IPS-NIHi7 (cell line): ENCODE measurements at regions not wholly inside any gene's neighbourhood (a gene's known extent, or its start where the extent isn't known, plus 50 kb on each side); places are given as distances from the start of the nearest gene placed in this dataset.
A peak's percentile ranks its signal among the peaks of the same experiment; 100 is the strongest.

Source experiments
- DNase-seq: peaks from one replicate; pipeline ENCODE4 v3.0.0; 2012; ENCODE audit warnings: mixed read lengths; ENCODE audit errors: extremely low spot score

GRCh38 chr5:174287761-174288160 lies 242.3 kb downstream of the NSG2 start:
- DNase-seq: no peak

GRCh38 chr5:174288439-174288838 lies 242.9 kb downstream of the NSG2 start:
- DNase-seq: no peak

- DNase-seq: no peak
Measured at GRCh38 chr5:174291162-174291561, 245.7 kb downstream of the NSG2 start.

- no peak for DNase-seq
Measured at GRCh38 chr5:174292348-174292747, 246.8 kb downstream of the NSG2 start.

DNA sequence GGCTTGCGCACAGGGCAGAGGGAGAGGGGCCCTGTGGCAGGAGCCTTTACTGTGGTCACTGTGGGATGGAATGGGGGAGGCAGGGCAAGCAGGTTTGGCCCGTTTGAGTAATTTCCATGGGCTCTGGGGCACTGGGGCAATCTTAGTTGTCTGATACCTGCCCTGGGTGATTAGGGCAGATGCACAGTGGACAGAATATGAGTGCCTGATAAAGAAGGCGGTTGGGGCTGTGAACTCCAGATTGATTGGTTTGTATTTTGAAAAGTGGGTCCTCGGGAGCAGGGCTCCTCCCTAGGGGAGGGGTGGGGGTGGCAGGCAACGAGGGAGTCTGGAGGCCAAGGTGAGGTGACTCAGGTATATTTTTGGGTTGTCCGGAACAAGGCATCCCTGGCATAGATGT lies 247.5 kb downstream of the NSG2 start:
- no peak for DNase-seq

GRCh38 chr5:174293481-174293880 lies 248.0 kb downstream of the NSG2 start:
- no peak for DNase-seq

DNA sequence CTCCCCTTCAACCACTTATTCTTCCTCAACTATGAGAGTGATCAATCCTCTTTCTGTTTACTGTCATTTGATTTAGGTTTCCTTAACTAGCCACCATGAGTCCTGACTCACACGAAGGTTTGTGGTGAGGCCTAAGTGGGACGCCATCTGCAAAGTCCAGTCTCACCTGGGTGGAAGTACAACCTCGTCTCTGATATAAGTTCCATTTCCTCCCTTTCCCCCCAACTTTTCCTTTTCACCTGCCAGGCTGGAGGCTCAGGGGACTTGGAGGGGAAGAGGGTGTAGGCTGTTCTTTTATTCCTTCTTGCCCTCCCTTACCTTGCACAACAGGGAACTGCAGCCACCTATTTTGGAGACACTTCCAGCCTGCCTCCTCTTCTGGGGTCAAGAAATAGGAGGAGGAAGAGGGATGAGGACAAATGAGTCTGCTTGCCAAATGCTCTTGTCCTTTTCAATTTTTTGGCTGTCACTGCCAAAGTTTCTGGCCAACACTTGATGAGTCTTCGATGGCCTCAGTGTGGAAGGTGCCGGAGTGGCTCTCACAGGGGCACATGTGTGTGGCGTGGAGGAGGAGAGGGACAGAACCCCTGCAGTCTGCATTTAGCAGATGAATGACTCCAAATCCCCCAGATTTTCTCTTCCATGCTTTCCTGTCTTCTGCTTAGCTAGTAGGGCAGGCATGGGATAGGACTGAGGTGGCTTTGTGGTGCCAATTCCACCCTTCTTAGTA lies 249.6 kb downstream of the NSG2 start:
- DNase-seq: no peak

GRCh38 chr5:174295702-174296436 lies 250.4 kb downstream of the NSG2 start:
- no peak for DNase-seq

- no peak for DNase-seq
Measured at GRCh38 chr5:174300118-174300940, 254.8 kb downstream of the NSG2 start.

GRCh38 chr5:174300941-174301761 lies 255.6 kb downstream of the NSG2 start:
- peak; percentile 45 for DNase-seq

DNA sequence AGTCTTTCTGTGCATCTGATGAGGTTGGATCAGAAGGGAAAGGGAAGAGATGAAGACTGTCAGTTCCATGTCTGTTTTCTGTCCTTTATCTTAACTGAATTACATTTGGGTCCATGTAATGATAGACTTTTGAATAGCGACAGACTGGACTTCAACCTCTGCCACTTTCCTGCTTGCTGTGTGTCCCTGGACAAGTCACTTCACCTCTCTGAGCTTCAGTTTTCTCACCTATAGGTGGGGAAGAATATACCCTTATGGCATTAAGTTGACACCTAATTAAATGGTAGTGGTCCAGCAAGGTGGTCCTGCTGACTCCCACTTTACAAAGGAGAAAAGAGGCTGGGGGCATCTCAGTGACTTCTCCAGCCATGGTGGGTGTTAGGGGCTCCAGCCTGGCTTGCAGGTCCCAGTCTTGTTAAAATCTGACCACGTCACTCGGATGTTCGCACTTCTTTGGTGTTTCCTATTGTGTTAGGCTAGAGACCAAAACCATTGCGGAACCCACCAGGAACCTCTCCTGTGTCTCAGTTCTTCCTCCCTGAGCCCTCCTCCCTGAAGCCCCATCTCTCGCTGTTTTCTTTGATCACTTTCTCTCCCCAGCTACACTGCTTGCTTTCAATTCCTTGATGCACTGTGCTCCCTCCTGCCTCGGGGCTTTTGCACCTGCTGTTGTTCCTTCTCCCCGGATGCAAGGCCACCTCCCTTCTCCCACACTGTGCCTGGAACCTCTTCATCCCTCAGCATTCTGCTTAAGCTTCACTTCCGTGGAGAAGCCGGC lies 256.5 kb downstream of the NSG2 start:
- no peak for DNase-seq

DNA sequence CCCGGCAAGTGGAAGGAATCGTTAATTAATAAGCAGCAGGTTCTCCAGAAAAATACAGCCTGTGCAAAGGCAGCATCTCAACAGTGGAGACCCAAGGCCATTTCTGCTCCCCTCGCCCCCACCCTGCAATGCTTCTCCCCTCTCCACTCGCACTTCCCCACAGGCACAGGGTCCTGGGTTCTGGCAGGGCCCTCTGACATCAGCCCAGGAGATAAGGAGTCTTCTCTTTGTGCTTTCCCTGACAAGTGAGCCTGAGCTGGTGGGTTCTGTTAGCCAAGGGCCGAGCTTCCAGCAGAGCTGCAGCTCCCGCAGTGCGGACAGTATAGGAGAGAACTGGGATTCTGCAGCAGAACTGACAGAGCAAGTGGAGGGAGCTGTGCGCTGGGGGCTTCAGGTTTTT lies 257.5 kb downstream of the NSG2 start:
- peak; percentile 33 for DNase-seq

GRCh38 chr5:174303437-174304045 lies 258.0 kb downstream of the NSG2 start:
- no peak for DNase-seq

- DNase-seq: no peak
Measured at GRCh38 chr5:174305241-174305681, 259.8 kb downstream of the NSG2 start.

- peak; percentile 65 for DNase-seq
Measured at GRCh38 chr5:174306345-174307030, 261.0 kb downstream of the NSG2 start.

DNA sequence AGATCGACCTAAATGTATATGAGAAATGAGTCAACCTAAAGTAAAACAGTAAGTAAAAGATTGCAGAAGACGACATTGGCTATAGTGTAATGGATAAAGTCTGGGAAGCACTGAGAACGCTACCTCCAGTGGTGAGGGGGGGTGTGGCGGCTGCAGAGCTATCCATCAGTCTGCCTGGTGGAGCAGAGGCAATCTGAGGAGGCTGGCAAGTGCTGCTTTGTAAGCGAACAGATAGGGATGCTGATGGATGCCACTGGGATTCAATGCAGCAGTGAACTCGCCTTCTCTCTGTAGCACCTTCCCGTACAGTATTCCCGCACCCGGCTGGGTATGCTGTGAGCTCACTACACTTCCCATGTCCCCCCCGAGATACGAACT lies 261.5 kb downstream of the NSG2 start:
- peak; percentile 42 for DNase-seq

- DNase-seq: no peak
Measured at GRCh38 chr5:174307656-174308271, 262.3 kb downstream of the NSG2 start.

DNA sequence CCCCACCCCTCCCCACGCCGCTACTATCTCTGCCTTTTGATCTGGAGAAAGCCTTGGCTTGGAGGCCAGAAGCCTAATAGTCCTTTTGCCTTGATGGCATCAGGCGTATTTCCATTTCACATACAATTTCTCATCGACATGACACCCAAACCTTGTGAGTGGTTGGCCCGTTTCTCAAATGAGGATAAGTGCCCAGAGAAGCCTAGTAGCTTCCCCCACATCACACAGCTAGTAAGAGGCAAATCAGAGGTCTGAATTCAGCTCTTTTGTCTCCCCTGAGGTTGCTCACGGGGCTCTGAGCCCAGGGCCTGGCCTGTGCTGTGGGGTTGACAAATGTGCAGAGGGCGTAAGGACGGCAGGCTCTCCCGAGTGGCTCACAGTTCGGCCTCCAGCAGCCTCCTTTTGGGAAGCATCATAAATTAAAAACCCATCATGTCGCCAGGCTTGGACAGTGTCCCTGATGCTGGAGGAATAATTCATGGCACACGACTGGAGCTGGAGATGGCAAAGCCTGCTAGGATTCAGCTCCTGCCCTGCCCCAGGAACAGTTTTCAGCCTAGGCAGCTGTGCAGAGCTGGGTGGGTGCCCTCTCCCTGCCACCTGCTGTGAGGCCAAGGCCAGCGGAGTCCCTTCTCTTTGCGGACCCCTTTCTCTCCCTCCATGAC lies 263.8 kb downstream of the NSG2 start:
- no peak for DNase-seq

- no peak for DNase-seq
Measured at GRCh38 chr5:174310243-174310642, 264.7 kb downstream of the NSG2 start.
